GM19099 (cell line): ENCODE measurements at regions not wholly inside any gene's neighbourhood (a gene's known extent, or its start where the extent isn't known, plus 50 kb on each side); places are given as distances from the start of the nearest gene placed in this dataset.

Experiments
- POLR2A ChIP-seq: IDR thresholded peaks from 3 replicates; pipeline ENCODE4 v1.6.1; 2011; ENCODE audit warnings: low read depth; ENCODE audit not compliant: insufficient read length; ENCODE audit errors: extremely low read depth

GRCh38 chr2:3138621-3139020 lies 239.0 kb downstream of the EIPR1 start:
- TF ChIP-seq POLR2A = no peak

- TF ChIP-seq POLR2A = no peak
Observed at GRCh38 chr2:3137651-3138300, 239.8 kb downstream of the EIPR1 start.

DNA sequence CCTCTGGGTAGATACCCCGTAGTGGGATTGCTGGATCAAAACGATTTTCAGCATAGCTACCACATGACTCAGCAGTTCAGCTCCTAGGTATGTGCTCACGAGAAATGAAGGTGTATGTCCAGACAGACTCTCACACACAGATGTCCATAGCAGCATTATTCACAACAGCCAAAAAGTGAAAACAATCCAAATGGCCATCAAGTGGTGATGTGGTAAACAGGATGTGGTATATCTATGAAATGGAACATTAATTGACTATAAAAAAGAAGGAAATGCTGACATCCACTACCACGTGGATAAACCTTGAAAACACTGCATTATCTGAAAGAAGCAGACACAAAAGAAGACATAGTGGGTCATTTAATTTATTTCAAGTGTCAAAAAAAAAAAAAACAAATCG lies 241.9 kb downstream of the EIPR1 start:
- TF ChIP-seq POLR2A = no peak

GRCh38 chr2:3134026-3134571 lies 243.5 kb downstream of the EIPR1 start:
- TF ChIP-seq POLR2A = no peak

DNA sequence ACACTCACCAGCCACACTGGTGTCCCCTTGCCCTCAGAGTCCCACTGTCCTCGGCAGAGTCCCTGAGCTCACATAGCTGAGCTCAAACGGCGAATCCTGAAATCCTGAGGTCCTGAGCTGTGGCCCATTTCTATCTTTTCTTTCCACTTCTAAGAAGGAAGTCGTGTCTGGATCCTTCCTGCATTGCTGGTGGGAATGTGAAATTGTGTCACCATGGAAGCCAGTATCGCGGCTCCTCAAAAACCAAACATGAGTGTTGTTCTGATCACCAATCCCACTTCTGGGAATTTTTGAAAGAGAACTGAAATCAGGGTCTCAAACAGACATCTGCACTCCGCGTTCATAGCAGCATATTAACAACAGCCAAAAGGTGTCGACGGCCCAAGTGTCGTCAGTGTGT lies 244.7 kb downstream of the EIPR1 start:
- no peak for TF ChIP-seq POLR2A

DNA sequence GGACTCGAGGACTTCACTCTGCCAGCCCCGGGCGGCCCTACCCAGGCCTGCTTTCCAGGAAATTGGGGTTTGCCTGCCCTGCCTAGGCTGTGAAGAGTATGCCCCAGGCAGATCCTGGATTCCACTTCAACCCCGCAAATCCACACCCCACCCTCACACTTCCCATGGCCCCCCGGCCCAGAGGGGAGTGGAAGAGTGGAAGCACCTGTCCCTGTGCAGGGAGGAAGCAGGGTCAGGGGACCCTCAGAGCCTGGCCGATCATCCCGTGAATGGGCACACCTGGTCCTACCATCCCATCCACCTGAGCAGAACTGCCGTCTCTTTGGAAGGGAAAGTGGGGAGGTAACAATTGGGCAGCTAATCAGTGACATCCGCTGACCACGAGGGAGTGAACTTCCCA lies 245.2 kb downstream of the EIPR1 start:
- no peak for TF ChIP-seq POLR2A

DNA sequence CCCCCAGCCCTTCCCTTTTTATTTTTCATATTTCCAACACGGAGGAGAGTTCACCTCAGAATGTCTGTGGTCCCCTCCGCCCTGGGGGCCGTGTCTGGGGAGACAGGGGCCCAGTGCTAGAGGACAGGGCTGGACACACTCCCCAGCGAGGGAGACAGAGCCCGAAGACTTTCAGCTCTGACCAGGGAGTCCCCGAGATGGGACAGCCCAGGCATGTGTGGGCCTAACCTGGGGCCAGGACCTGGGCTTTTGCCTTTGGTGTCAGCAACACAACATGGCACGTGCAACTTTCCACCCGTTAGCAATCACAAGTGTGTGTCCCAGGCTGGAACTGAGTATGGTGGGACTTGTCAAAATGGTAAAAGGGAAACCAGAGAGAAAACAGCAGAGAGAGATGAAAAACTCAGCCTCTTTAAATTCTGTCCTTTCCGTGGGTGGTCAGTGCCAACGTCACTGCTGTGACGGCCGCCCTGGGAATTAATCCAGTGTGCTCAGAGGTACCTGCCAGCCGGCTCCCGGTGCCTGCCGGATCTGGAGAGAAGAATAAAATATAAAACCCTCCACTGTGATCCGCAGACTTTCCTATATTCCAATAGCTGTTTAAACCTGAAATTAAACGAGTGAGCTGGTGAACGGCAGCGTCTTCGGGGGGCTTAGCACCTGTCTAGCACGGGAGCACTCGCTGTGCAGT lies 245.8 kb downstream of the EIPR1 start:
- no peak for TF ChIP-seq POLR2A

GRCh38 chr2:3130889-3131635 lies 246.6 kb downstream of the EIPR1 start:
- TF ChIP-seq POLR2A = no peak

GRCh38 chr2:3130444-3130843 lies 247.2 kb downstream of the EIPR1 start:
- TF ChIP-seq POLR2A = no peak

- no peak for TF ChIP-seq POLR2A
Observed at GRCh38 chr2:3129867-3130266, 247.8 kb downstream of the EIPR1 start.

GRCh38 chr2:3128786-3129185 lies 248.8 kb downstream of the EIPR1 start:
- TF ChIP-seq POLR2A = no peak

GRCh38 chr2:3127710-3128109 lies 249.9 kb downstream of the EIPR1 start:
- no peak for TF ChIP-seq POLR2A

- peak; percentile 16 for TF ChIP-seq POLR2A
Observed at GRCh38 chr2:3126911-3127621, 250.6 kb downstream of the EIPR1 start.

DNA sequence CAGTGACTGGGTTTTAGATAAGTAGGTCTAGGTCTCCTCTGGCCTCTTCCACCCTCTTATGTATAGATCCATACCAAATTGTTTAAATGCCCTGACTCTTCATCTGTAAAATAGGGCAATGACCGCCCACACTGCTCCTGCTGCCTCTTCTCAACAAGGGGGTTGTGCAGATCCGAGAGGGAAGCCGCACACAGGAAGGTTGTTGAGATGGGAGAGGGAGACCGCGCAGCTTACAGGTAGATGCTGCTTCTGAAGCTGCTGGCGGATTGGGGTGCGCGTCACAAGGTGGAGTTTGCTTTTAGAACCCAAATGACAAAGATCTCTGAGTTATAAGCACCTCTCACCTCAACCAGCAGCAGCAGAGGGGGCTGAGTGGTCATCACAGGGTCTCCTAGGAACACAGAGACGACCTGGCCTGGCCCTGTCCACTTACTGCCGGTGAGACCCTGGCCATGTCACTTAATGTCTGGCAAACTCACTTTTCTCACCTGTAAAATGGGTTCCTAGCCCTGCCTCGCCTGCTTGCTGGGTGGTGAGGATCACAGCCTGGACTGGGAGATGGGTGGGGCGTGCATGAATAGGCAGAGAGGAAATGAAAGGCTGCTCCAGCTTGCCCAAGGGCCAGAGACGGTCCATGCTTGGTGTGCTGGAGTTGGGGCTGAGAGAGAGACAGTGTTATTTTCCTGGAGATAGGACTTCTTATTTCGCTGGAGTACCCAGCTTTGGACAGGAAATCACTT lies 251.3 kb downstream of the EIPR1 start:
- TF ChIP-seq POLR2A = no peak
